ENCODE measurements at regions not wholly inside any gene's neighbourhood (a gene's known extent, or its start where the extent isn't known, plus 50 kb on each side); places are given as distances from the start of the nearest gene placed in this dataset.

DNA sequence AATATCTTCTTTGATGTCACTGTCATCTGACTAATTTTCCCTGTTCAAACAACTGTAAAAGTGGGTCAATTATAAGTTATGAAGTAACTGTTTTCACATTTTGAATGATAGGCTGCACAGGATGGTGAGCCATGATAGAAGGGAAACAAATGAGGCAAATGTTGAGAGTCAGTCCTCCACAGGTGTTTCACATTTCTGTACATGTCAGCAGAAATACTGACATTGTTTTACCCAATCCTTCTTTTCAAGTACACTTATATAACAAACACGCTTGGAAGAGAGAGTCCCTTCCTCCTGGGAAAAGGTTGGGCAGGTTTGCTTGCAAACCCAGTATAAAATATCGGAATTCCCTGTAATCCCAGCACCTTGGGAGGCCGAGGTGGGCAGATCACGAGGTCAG lies 1251.5 kb downstream of the SLC16A7 start:
- POLR2A ChIA-PET: no interaction called here
- no peaks in the 10 kb centered on the region for H4K20me1 ChIP-seq (ENCODE audit: insufficient read depth, low read length)
- TF ChIP-seq, protein P1, sequence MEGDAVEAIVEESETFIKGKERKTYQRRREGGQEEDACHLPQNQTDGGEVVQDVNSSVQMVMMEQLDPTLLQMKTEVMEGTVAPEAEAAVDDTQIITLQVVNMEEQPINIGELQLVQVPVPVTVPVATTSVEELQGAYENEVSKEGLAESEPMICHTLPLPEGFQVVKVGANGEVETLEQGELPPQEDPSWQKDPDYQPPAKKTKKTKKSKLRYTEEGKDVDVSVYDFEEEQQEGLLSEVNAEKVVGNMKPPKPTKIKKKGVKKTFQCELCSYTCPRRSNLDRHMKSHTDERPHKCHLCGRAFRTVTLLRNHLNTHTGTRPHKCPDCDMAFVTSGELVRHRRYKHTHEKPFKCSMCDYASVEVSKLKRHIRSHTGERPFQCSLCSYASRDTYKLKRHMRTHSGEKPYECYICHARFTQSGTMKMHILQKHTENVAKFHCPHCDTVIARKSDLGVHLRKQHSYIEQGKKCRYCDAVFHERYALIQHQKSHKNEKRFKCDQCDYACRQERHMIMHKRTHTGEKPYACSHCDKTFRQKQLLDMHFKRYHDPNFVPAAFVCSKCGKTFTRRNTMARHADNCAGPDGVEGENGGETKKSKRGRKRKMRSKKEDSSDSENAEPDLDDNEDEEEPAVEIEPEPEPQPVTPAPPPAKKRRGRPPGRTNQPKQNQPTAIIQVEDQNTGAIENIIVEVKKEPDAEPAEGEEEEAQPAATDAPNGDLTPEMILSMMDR (conservative IDR thresholded peaks at IDR 0.05; ENCODE audit: low read length): no peak
- no peak for TF ChIP-seq EZH2phosphoT487 (IDR thresholded peaks at IDR 0.05; ENCODE audit: borderline replicate concordance, low read depth, low read length)
- DNase-seq (ENCODE audit: low spot score): no peak
- intact Hi-C loops (cut with micrococcal nuclease; ENCODE audit: unreplicated experiment): no loop called here
- H3K27ac ChIP-seq (ENCODE audit: low read depth, low read length, poor library complexity, severe bottlenecking): no peak overlapping the region
- no peaks in the 10 kb centered on the region for H3K9me3 ChIP-seq (ENCODE audit: low read length)
- no peak overlapping the region for H2AFZ ChIP-seq (ENCODE audit: low read length)
- H3K4me3 ChIP-seq (ENCODE audit: low read depth, low read length, poor library complexity, severe bottlenecking): no peak overlapping the region
- BruUV-seq (replicated peaks): no TSS peak
- CTCF ChIA-PET (ENCODE audit: unreplicated experiment): no interaction called here
- no peaks in the 10 kb centered on the region; the same call in 1 of the 2 replicates for H3K9me2 ChIP-seq (ENCODE audit: insufficient read depth, low read length)
- no peaks in the 10 kb centered on the region for H3K79me2 ChIP-seq (ENCODE audit: insufficient read depth, low read depth, low read length)
- H3K4me1 ChIP-seq (ENCODE audit: insufficient read depth, low read length, poor library complexity, severe bottlenecking): no peaks in the 10 kb centered on the region
- H3K4me2 ChIP-seq (ENCODE audit: low read length): no peak overlapping the region
- no peaks in the 10 kb centered on the region for H3K36me3 ChIP-seq (ENCODE audit: insufficient read depth, low read length)

DNA sequence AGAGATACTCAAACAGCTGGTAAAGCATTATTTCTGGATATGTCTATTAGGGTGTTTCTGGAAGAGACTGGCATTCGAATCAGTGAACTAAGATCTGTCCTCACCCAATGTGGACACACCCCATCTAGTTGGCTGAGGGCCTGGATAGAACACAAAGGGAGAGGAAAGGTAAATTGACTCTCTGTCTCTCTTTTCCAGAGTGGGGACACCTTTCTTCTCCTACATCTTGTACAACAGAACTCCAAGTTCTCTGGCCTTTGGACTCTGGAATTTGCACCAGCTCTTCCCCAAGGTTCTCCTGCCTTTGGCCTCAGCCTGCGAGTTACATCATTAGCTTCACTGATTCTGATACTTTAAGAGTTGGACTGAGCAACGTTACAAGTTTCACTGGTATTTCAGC lies 1253.9 kb downstream of the SLC16A7 start:
- no peaks in the 10 kb centered on the region; the same call in 1 of the 2 replicates for H3K9me2 ChIP-seq (ENCODE audit: insufficient read depth, low read length)
- H3K4me1 ChIP-seq (ENCODE audit: insufficient read depth, low read length, poor library complexity, severe bottlenecking): no peaks in the 10 kb centered on the region
- POLR2A ChIA-PET: interaction anchor here (0.7 kb wide), 1 partner anchor 461 kb away, joined by 4 read pairs; no protein-coding TSS in a partner anchor
- DNase-seq (ENCODE audit: low spot score): no peak
- H3K9me3 ChIP-seq (ENCODE audit: low read length): no peaks in the 10 kb centered on the region
- no peak overlapping the region for H3K4me2 ChIP-seq (ENCODE audit: low read length)
- no TSS peak for BruUV-seq (replicated peaks)
- no peaks in the 10 kb centered on the region for H3K79me2 ChIP-seq (ENCODE audit: insufficient read depth, low read depth, low read length)
- CTCF ChIA-PET (ENCODE audit: unreplicated experiment): no interaction called here
- H4K20me1 ChIP-seq (ENCODE audit: insufficient read depth, low read length): no peaks in the 10 kb centered on the region
- no peak for TF ChIP-seq EZH2phosphoT487 (IDR thresholded peaks at IDR 0.05; ENCODE audit: borderline replicate concordance, low read depth, low read length)
- TF ChIP-seq, protein P1 (conservative IDR thresholded peaks at IDR 0.05; ENCODE audit: low read length): no peak
- intact Hi-C loops (cut with micrococcal nuclease; ENCODE audit: unreplicated experiment): no loop called here
- H3K36me3 ChIP-seq (ENCODE audit: insufficient read depth, low read length): no peaks in the 10 kb centered on the region
- H3K27ac ChIP-seq (ENCODE audit: low read depth, low read length, poor library complexity, severe bottlenecking): no peak overlapping the region
- no peak overlapping the region for H2AFZ ChIP-seq (ENCODE audit: low read length)
- H3K4me3 ChIP-seq (ENCODE audit: low read depth, low read length, poor library complexity, severe bottlenecking): no peak overlapping the region

- no peak overlapping the region for H3K4me2 ChIP-seq (ENCODE audit: low read length)
- CTCF ChIA-PET (ENCODE audit: unreplicated experiment): no interaction called here
- no peak overlapping the region for H3K4me3 ChIP-seq (ENCODE audit: low read depth, low read length, poor library complexity, severe bottlenecking)
- no peak overlapping the region for H3K27ac ChIP-seq (ENCODE audit: low read depth, low read length, poor library complexity, severe bottlenecking)
- H3K9me3 ChIP-seq (ENCODE audit: low read length): 0 out of 2 replicates have a peak, but pooled peaks cover 4% of the 10 kb centered on the region
- no peaks in the 10 kb centered on the region for H3K36me3 ChIP-seq (ENCODE audit: insufficient read depth, low read length)
- H3K79me2 ChIP-seq (ENCODE audit: insufficient read depth, low read depth, low read length): no peaks in the 10 kb centered on the region
- BruUV-seq (replicated peaks): no TSS peak
- POLR2A ChIA-PET: no interaction called here
- TF ChIP-seq, protein P1 (conservative IDR thresholded peaks at IDR 0.05; ENCODE audit: low read length): no peak
- TF ChIP-seq EZH2phosphoT487 (IDR thresholded peaks at IDR 0.05; ENCODE audit: borderline replicate concordance, low read depth, low read length): no peak
- H3K9me2 ChIP-seq (ENCODE audit: insufficient read depth, low read length): no peaks in the 10 kb centered on the region; the same call in 1 of the 2 replicates
- intact Hi-C loops (cut with micrococcal nuclease; ENCODE audit: unreplicated experiment): no loop called here
- no peak for DNase-seq (ENCODE audit: low spot score)
- no peak overlapping the region for H2AFZ ChIP-seq (ENCODE audit: low read length)
- no peaks in the 10 kb centered on the region for H4K20me1 ChIP-seq (ENCODE audit: insufficient read depth, low read length)
- no peaks in the 10 kb centered on the region for H3K4me1 ChIP-seq (ENCODE audit: insufficient read depth, low read length, poor library complexity, severe bottlenecking)
Observed at GRCh38 chr12:60853407-60853806, 1257.6 kb downstream of the SLC16A7 start.

Measured in OCI-LY7 (cell line).